A549 (cell line): ENCODE measurements at regions not wholly inside any gene's neighbourhood (a gene's known extent, or its start where the extent isn't known, plus 50 kb on each side); places are given as distances from the start of the nearest gene placed in this dataset.

Experiments
- ATAC-seq, 2 experiments: fragments of 200-7000 bp in 1 of 2; fragments of >200 bp in 1 of 2; cut with Nextera tagmentation in 1 of 2; cut with Tn5 transposase in 1 of 2; 3 replicates each; pipeline versions ENCODE4 v1.8.0 to v1.9.1; 2018 to 2020; ENCODE audit warnings: mild to moderate bottlenecking in 1 of 2, moderate library complexity in 1 of 2
- CTCF ChIA-PET: fragments of 300-600 bp; sonication (Branson Sonifier 250); formaldehyde crosslinking; extraction: SDS; loops from one replicate; lab custom pipeline; 2021; ENCODE audit warnings: antibody characterized with exemption, inconsistent platforms; lab: Yijun Ruan, JAX
- POLR2A ChIA-PET: fragments of 350-600 bp; formaldehyde crosslinking; extraction: SDS; loops from one replicate; lab custom pipeline; 2021; ENCODE audit warnings: antibody characterized with exemption, inconsistent platforms; lab: Yijun Ruan, JAX
- DNase-seq, 2 experiments: peaks; one replicate each; pipeline versions ENCODE4 v3.0.0 to v3.0.0-alpha.2; 2011 to 2016; ENCODE audit warnings: low read depth in 1 of 2, low spot score in 1 of 2
- FAIRE-seq: peaks from 2 replicates; lab custom pipeline; 2011; peaks lifted over from hg19 to GRCh38; lab: Jason Lieb, UNC
- H3K27ac ChIP-seq, 2 experiments: fragments of >200 bp; sonication (Bioruptor Twin); formaldehyde crosslinking; 3 replicates each; pipeline ENCODE4 v1.5.1; 2016 to 2017
- H3K4me1 ChIP-seq: fragments of >200 bp; sonication (Bioruptor Twin); formaldehyde crosslinking; 3 replicates; pipeline ENCODE4 v1.6.1; 2016
- H3K4me2 ChIP-seq: fragments of >200 bp; sonication (Bioruptor Twin); formaldehyde crosslinking; 3 replicates; pipeline ENCODE4 v1.6.1; 2016
- H3K4me3 ChIP-seq: fragments of >200 bp; sonication (Bioruptor Twin); formaldehyde crosslinking; 3 replicates; pipeline ENCODE4 v1.5.1; 2016
- H3K9me3 ChIP-seq: fragments of >200 bp; sonication (Bioruptor Twin); formaldehyde crosslinking; 3 replicates; pipeline ENCODE4 v1.6.1; 2016
- CBX8 ChIP-seq: fragments of 200-600 bp; sonication (generic); IDR thresholded peaks from 2 replicates; pipeline ENCODE4 v1.6.1; 2016
- CHD2 ChIP-seq: fragments of 150-350 bp; IDR thresholded peaks from 2 replicates; pipeline ENCODE4 v1.6.1; 2014; ENCODE audit warnings: low read length; ENCODE audit not compliant: partially characterized antibody
- CHD4 ChIP-seq: fragments of 200-600 bp; sonication (generic); IDR thresholded peaks from 2 replicates; pipeline ENCODE4 v1.6.1; 2016; ENCODE audit warnings: antibody characterized with exemption, mild to moderate bottlenecking, borderline replicate concordance
- EHMT2 ChIP-seq: fragments of 200-600 bp; sonication (generic); IDR thresholded peaks from 2 replicates; pipeline ENCODE4 v1.6.1; 2016; ENCODE audit warnings: antibody characterized with exemption, low read depth, mild to moderate bottlenecking, moderate library complexity
- ESRRA ChIP-seq: fragments of 150-350 bp; IDR thresholded peaks from 2 replicates; pipeline ENCODE4 v1.6.1; 2014; ENCODE audit warnings: mild to moderate bottlenecking, low read length, borderline replicate concordance
- FOSB ChIP-seq: fragments of 250-450 bp; sonication (Bioruptor Pico); IDR thresholded peaks from 2 replicates; pipeline ENCODE4 v1.5.0; 2020; ENCODE audit warnings: mild to moderate bottlenecking, moderate library complexity
- FOXS1 ChIP-seq: fragments of 250-450 bp; sonication (Bioruptor Pico); IDR thresholded peaks from 2 replicates; pipeline ENCODE4 v1.5.0; 2020; ENCODE audit warnings: mild to moderate bottlenecking, moderate library complexity
- GATA3 ChIP-seq: IDR thresholded peaks from 2 replicates; pipeline ENCODE4 v1.6.1; 2012; ENCODE audit warnings: borderline replicate concordance
- HDAC2 ChIP-seq: fragments of 200-600 bp; sonication (generic); IDR thresholded peaks from 2 replicates; pipeline ENCODE4 v1.6.1; 2016
- HEYL ChIP-seq: fragments of 250-450 bp; sonication (Bioruptor Pico); IDR thresholded peaks from 2 replicates; pipeline ENCODE4 v1.8.0; 2021; ENCODE audit warnings: mild to moderate bottlenecking, moderate library complexity
- HOXA7 ChIP-seq: fragments of 250-450 bp; sonication (Bioruptor Pico); IDR thresholded peaks from 2 replicates; pipeline ENCODE4 v1.5.0; 2020; ENCODE audit warnings: mild to moderate bottlenecking, moderate library complexity
- JUN ChIP-seq, 2 experiments: fragments of >200 bp; sonication (Bioruptor Twin); formaldehyde crosslinking; IDR thresholded peaks; 2 replicates in 1 of 2; 3 replicates in 1 of 2; pipeline ENCODE4 v1.6.1; 2016 to 2017
- JUNB ChIP-seq: fragments of >200 bp; sonication (Bioruptor Twin); formaldehyde crosslinking; IDR thresholded peaks from 2 replicates; pipeline ENCODE4 v1.6.1; 2016
- NFE2L2 ChIP-seq: fragments of 150-350 bp; conservative IDR thresholded peaks from 2 replicates; pipeline ENCODE4 v1.6.1; 2014; ENCODE audit warnings: low read length
- NPAS2 ChIP-seq: fragments of 250-450 bp; sonication (Bioruptor Pico); IDR thresholded peaks from 2 replicates; pipeline ENCODE4 v1.8.0; 2022; ENCODE audit warnings: mild to moderate bottlenecking, moderate library complexity, borderline replicate concordance
- NR3C1 ChIP-seq: fragments of >200 bp; sonication (Bioruptor Twin); formaldehyde crosslinking; IDR thresholded peaks from 3 replicates; pipeline ENCODE4 v1.6.1; 2017
- RAD21 ChIP-seq, 2 experiments: fragments of >200 bp in 1 of 2; sonication (Bioruptor Twin) in 1 of 2; formaldehyde crosslinking in 1 of 2; IDR thresholded peaks in 1 of 2; conservative IDR thresholded peaks in 1 of 2; 2 replicates in 1 of 2; 3 replicates in 1 of 2; pipeline ENCODE4 v1.6.1; 2012 to 2018; ENCODE audit warnings: inconsistent platforms in 1 of 2
- RCOR1 ChIP-seq: fragments of 150-350 bp; IDR thresholded peaks from 2 replicates; pipeline ENCODE4 v1.6.1; 2014; ENCODE audit warnings: antibody characterized with exemption, low read length, low read depth
- RFX5 ChIP-seq: fragments of 450-650 bp; IDR thresholded peaks from 2 replicates; pipeline ENCODE4 v1.7.1; 2014; ENCODE audit warnings: antibody characterized with exemption, mild to moderate bottlenecking, moderate library complexity
- RNF2 ChIP-seq: fragments of 200-600 bp; sonication (generic); IDR thresholded peaks from 2 replicates; pipeline ENCODE4 v1.6.1; 2016; ENCODE audit warnings: low read depth, mild to moderate bottlenecking, antibody characterized with exemption, moderate library complexity, borderline replicate concordance
- SREBF2 ChIP-seq: fragments of 450-650 bp; IDR thresholded peaks from 2 replicates; pipeline ENCODE4 v1.6.1; 2014; ENCODE audit warnings: mild to moderate bottlenecking, moderate library complexity
- TFCP2L1 ChIP-seq: fragments of 250-450 bp; sonication (Bioruptor Pico); IDR thresholded peaks from 2 replicates; pipeline ENCODE4 v1.5.0; 2021; ENCODE audit warnings: mild to moderate bottlenecking
- TP53 ChIP-seq: fragments of 250-450 bp; sonication (Bioruptor Pico); IDR thresholded peaks from 2 replicates; pipeline ENCODE4 v1.5.0; 2021; ENCODE audit warnings: mild to moderate bottlenecking, moderate library complexity
- ZFP36 ChIP-seq: fragments of 450-650 bp; IDR thresholded peaks from 2 replicates; pipeline ENCODE4 v1.6.1; 2014; ENCODE audit warnings: borderline replicate concordance; ENCODE audit not compliant: partially characterized antibody
- WGBS: methylation state at CpG from one replicate; pipeline ENCODE4 v1.1.6; 2017; ENCODE audit errors: missing lambda C conversion rate; 5-methylcytosine and 5-hydroxymethylcytosine counted together
- TF ChIP-seq, protein P1 (sequence below): fragments of 250-450 bp; sonication (Bioruptor Pico); IDR thresholded peaks from 2 replicates; pipeline ENCODE4 v1.5.0; 2020; ENCODE audit warnings: low read depth, mild to moderate bottlenecking, moderate library complexity
- TF ChIP-seq, protein P2 (sequence below): fragments of 150-350 bp; IDR thresholded peaks from 2 replicates; pipeline ENCODE4 v1.6.1; 2014; ENCODE audit warnings: low read depth, mild to moderate bottlenecking, low read length
- TF ChIP-seq, protein P3 (sequence below): fragments of >200 bp; sonication (Bioruptor Twin); formaldehyde crosslinking; IDR thresholded peaks from 3 replicates; pipeline ENCODE4 v1.6.1; 2016
- TF ChIP-seq, protein P4 (sequence below): IDR thresholded peaks from 2 replicates; pipeline ENCODE4 v1.6.1; 2012

DNA sequence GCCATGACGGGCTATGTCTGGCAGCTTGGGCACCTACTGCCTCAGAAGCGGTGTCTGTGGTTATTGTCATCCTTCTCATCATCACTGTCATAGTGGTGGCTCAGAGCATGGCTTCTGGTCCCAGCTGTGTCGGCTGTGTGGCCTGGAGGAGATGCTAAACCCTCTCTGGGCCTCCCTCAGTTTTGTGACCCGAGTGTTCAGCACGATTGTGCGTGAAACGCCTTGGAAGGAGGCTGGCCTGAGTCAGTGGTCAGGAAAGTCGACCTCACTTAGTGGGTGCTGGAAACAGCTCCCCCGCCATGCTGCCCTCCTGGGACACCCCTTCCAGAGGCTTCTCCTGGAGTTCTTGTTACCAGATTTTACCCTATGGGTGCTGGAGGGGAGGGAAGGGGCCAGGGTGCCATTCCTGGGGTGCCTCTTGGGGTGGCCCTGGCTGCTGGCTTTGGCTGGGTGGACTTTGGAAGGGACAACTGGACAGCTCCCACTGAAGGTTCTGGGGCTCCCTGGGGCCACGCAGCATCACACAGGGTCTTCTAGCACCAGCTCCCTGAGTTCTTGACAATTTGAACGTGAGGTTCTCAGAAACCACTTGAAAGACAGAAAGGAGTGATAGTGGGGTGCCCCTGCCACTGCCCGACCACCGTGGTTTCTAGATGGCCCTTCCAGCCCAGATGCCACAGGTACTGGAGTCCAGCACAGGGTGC is 226.5 kb upstream of the GSE1 start:
- no peak for FAIRE-seq
- no peak overlapping the region for H3K27ac ChIP-seq
- H3K4me2 ChIP-seq = no peak overlapping the region
- H3K4me1 ChIP-seq = peaks cover 21% of the 10 kb centered on the region
- no peak for TF ChIP-seq RNF2
- no peak for TF ChIP-seq SREBF2
- no peak for TF ChIP-seq RCOR1
- TF ChIP-seq CBX8 = no peak
- TF ChIP-seq JUN (IDR thresholded peaks at IDR 0.05) = no peak
- TF ChIP-seq HDAC2 = no peak
- TF ChIP-seq CHD2 = no peak
- no peak for TF ChIP-seq RFX5
- TF ChIP-seq FOXS1 (CRISPR knock-in tag) = no peak
- TF ChIP-seq, protein P1, sequence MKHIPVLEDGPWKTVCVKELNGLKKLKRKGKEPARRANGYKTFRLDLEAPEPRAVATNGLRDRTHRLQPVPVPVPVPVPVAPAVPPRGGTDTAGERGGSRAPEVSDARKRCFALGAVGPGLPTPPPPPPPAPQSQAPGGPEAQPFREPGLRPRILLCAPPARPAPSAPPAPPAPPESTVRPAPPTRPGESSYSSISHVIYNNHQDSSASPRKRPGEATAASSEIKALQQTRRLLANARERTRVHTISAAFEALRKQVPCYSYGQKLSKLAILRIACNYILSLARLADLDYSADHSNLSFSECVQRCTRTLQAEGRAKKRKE = no peak
- TF ChIP-seq GATA3 = no peak
- TF ChIP-seq HOXA7 = no peak
- TF ChIP-seq, protein P2, sequence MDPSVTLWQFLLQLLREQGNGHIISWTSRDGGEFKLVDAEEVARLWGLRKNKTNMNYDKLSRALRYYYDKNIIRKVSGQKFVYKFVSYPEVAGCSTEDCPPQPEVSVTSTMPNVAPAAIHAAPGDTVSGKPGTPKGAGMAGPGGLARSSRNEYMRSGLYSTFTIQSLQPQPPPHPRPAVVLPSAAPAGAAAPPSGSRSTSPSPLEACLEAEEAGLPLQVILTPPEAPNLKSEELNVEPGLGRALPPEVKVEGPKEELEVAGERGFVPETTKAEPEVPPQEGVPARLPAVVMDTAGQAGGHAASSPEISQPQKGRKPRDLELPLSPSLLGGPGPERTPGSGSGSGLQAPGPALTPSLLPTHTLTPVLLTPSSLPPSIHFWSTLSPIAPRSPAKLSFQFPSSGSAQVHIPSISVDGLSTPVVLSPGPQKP = no peak
- no peak for TF ChIP-seq ESRRA
- no peak for TF ChIP-seq NFE2L2
- TF ChIP-seq, protein P3, sequence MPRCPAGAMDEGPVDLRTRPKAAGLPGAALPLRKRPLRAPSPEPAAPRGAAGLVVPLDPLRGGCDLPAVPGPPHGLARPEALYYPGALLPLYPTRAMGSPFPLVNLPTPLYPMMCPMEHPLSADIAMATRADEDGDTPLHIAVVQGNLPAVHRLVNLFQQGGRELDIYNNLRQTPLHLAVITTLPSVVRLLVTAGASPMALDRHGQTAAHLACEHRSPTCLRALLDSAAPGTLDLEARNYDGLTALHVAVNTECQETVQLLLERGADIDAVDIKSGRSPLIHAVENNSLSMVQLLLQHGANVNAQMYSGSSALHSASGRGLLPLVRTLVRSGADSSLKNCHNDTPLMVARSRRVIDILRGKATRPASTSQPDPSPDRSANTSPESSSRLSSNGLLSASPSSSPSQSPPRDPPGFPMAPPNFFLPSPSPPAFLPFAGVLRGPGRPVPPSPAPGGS = no peak
- TF ChIP-seq NR3C1 = no peak
- no peak for TF ChIP-seq NPAS2 (CRISPR knock-in tag)
- WGBS = 84% methylated on average over 13 of the region's 13 CpGs
- DNase-seq = no peak
- CTCF ChIA-PET = interaction anchor here (0.9 to 1.5 kb wide), 5 partner anchors 9 to 225 kb away, joined by 3 to 9 read pairs (median 4); no protein-coding TSS in a partner anchor
- POLR2A ChIA-PET = no interaction called here
- ATAC-seq = no peak
- no peaks in the 10 kb centered on the region for H3K9me3 ChIP-seq
- H3K4me3 ChIP-seq = no peak overlapping the region

DNA sequence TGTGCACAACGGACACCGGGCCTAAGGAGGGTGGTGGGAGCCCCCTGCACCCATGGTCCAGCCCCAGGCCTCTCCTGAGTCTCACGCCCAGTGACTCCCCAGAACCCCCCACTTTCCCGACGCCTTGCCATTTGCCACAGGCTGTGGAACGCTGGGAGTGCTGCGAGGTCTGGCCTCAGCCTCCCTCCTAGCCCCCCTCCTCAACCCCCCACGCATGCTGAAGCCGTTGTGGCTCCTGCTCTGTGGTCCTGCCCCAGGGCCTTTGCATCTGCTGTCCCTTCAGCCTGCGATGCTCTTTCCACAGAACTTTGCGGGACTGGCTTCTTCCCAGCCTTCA is 226.0 kb upstream of the GSE1 start:
- no peaks in the 10 kb centered on the region for H3K9me3 ChIP-seq
- 72% methylated on average over 10 of the region's 11 CpGs for WGBS
- FAIRE-seq = no peak
- no peak for TF ChIP-seq JUN (IDR thresholded peaks at IDR 0.05)
- no peak for TF ChIP-seq RAD21 (conservative IDR thresholded peaks at IDR 0.05 in 1 of 2, IDR thresholded peaks at IDR 0.05 in 1 of 2)
- TF ChIP-seq EHMT2 = no peak
- no peak for TF ChIP-seq CHD4
- no peak for TF ChIP-seq CBX8
- no peak for TF ChIP-seq NR3C1
- TF ChIP-seq, protein P4, sequence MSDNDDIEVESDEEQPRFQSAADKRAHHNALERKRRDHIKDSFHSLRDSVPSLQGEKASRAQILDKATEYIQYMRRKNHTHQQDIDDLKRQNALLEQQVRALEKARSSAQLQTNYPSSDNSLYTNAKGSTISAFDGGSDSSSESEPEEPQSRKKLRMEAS = no peak
- no peak for TF ChIP-seq JUNB
- TF ChIP-seq NFE2L2 = no peak
- TF ChIP-seq, protein P3 = no peak
- TF ChIP-seq TP53 = no peak
- no peak for TF ChIP-seq RCOR1
- TF ChIP-seq SREBF2 = no peak
- TF ChIP-seq ESRRA = no peak
- no peak for TF ChIP-seq HEYL (CRISPR knock-in tag)
- no peak for TF ChIP-seq CHD2
- no peak for TF ChIP-seq TFCP2L1 (CRISPR knock-in tag)
- TF ChIP-seq FOSB = no peak
- TF ChIP-seq ZFP36 = no peak
- TF ChIP-seq FOXS1 (CRISPR knock-in tag) = no peak
- DNase-seq = no peak
- CTCF ChIA-PET = interaction anchor here (1.5 kb wide), 1 partner anchor 18 kb away, joined by 9 read pairs; no protein-coding TSS in a partner anchor
- POLR2A ChIA-PET = no interaction called here
- H3K4me1 ChIP-seq = peaks cover 24% of the 10 kb centered on the region
- no peak overlapping the region for H3K4me2 ChIP-seq
- H3K4me3 ChIP-seq = no peak overlapping the region
- H3K27ac ChIP-seq = no peak overlapping the region
- no peak for ATAC-seq
